ENCODE measurements at regions not wholly inside any gene's neighbourhood (a gene's known extent, or its start where the extent isn't known, plus 50 kb on each side); places are given as distances from the start of the nearest gene placed in this dataset.

DNA sequence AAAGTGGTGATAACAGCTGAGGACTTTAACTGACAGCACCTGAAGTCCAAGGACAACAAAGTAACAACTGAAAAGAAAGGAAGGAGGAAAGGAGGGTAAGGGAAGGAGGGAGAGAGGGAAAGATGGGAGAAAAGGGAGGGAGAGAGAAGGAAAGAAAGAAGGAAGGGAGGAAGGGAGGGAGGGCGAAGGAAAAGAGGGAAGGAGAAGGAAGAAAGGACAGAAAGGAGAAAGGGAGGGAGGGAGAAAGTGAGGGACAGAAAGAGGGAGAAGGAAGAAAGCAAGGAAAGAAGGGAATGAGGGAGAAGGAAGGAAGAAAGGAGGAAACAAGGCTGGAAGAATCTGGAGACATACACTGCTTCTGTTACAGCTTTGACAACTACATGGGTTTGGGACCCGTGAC is 494.4 kb downstream of the FUT8 start:
- no peak for DNase-seq
- Histone ChIP-seq H3K27ac (ENCODE audit: low read length) (no peak overlapping the region), H3K9me3 (ENCODE audit: control insufficient read depth, low read length) (no peaks in the 10 kb centered on the region), H3K4me1 (ENCODE audit: control insufficient read depth, insufficient read depth, low read length) (no peaks in the 10 kb centered on the region), H3K4me3 (ENCODE audit: low read length) (no peak overlapping the region), H3K27me3 (ENCODE audit: control insufficient read depth, insufficient read depth) (no peaks in the 10 kb centered on the region)
- intact Hi-C loops (cut with DNase I), result no loop called here
- WGBS, result 93% methylated on average over 2 of the region's 2 CpGs
- no peak for ATAC-seq

- H3K27ac ChIP-seq (ENCODE audit: low read length), result no peak overlapping the region
- no peaks in the 10 kb centered on the region for H3K9me3 ChIP-seq (ENCODE audit: control insufficient read depth, low read length)
- WGBS, result 63% methylated on average over 4 of the region's 4 CpGs
- no peak overlapping the region for H3K4me3 ChIP-seq (ENCODE audit: low read length)
- DNase-seq (no peak), ATAC-seq (no peak)
- H3K4me1 ChIP-seq (ENCODE audit: control insufficient read depth, insufficient read depth, low read length), result no peaks in the 10 kb centered on the region
- no peaks in the 10 kb centered on the region for H3K27me3 ChIP-seq (ENCODE audit: control insufficient read depth, insufficient read depth)
- intact Hi-C loops (cut with DNase I), result no loop called here
Observed at GRCh38 chr14:65910108-65910786, 497.7 kb downstream of the FUT8 start.

DNA sequence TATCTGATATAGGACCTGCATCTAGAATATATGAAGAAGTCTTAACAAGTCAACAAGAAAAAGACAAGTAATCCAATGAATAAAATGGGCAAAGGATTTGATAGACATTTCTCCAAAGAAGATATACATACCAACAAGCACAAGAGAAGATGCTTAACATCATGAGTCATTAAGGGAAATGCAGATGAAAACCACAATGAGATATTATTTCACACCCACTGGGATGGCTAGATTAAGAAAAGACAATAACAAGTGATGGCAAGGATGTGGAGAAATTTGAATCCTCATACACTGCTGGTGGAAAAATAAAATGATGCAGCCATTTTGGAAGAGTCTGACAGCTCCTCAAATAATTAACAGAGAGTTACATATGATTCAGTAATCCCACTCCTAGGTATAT is 502.6 kb downstream of the FUT8 start:
- Histone ChIP-seq H3K9me3 (ENCODE audit: control insufficient read depth, low read length) (no peaks in the 10 kb centered on the region), H3K4me3 (ENCODE audit: low read length) (no peak overlapping the region), H3K27me3 (ENCODE audit: control insufficient read depth, insufficient read depth) (no peaks in the 10 kb centered on the region), H3K27ac (ENCODE audit: low read length) (no peak overlapping the region), H3K4me1 (ENCODE audit: control insufficient read depth, insufficient read depth, low read length) (no peaks in the 10 kb centered on the region)
- ATAC-seq, result no peak
- DNase-seq, result no peak
- intact Hi-C loops (cut with DNase I), result no loop called here

DNA sequence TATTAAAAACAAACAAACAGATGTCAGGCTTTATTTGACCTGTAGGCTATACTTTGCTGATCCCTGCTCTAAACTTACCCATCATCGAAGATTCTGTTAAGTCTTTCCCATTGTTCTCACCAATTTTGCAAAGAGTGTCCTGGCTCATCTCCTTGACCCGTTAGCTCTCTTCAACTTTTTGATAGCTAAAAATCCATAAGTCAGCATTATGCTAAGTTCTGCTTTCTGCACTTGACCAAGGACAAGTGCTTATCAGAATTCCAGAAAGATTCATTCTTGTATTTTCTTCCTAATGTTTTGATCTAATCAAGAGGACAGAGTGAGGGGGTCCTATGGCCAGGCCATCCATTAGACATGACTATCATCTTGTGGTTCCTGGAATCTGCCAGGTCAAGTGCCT is 503.5 kb downstream of the FUT8 start:
- WGBS, result 85% methylated on average over 2 of the region's 2 CpGs
- Histone ChIP-seq H3K9me3 (ENCODE audit: control insufficient read depth, low read length) (no peaks in the 10 kb centered on the region), H3K27ac (ENCODE audit: low read length) (no peak overlapping the region), H3K27me3 (ENCODE audit: control insufficient read depth, insufficient read depth) (no peaks in the 10 kb centered on the region), H3K4me3 (ENCODE audit: low read length) (no peak overlapping the region), H3K4me1 (ENCODE audit: control insufficient read depth, insufficient read depth, low read length) (no peaks in the 10 kb centered on the region)
- DNase-seq (no peak), ATAC-seq (no peak)
- intact Hi-C loops (cut with DNase I), result no loop called here

DNA sequence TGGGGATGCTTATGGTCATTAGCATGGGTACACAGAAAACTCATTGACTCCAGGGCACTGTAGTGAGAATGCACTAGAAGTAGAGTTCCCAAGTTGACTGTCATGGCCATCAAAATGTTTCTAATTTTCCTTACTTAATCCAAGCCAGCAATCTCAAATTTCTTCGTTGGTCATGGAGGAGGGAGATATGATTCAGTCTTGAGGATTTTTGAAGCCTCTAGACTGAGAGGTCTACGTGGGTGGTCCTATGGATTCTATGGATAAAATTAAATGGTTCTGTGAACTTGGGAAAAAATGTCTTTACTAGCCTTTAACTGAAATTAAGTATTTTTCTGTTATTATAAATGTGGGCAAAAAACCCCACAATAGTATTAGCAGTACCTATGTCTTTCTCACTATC is 508.5 kb downstream of the FUT8 start:
- intact Hi-C loops (cut with DNase I), result no loop called here
- DNase-seq, result no peak
- H3K27me3 ChIP-seq (ENCODE audit: control insufficient read depth, insufficient read depth), result no peaks in the 10 kb centered on the region
- no peak overlapping the region for H3K27ac ChIP-seq (ENCODE audit: low read length)
- H3K9me3 ChIP-seq (ENCODE audit: control insufficient read depth, low read length), result no peaks in the 10 kb centered on the region
- ATAC-seq, result no peak
- no peak overlapping the region for H3K4me3 ChIP-seq (ENCODE audit: low read length)
- H3K4me1 ChIP-seq (ENCODE audit: control insufficient read depth, insufficient read depth, low read length), result no peaks in the 10 kb centered on the region
- 78% methylated on average over 2 of the region's 2 CpGs for WGBS

- H3K27me3 ChIP-seq (ENCODE audit: control insufficient read depth, insufficient read depth), result no peaks in the 10 kb centered on the region
- no peaks in the 10 kb centered on the region for H3K4me1 ChIP-seq (ENCODE audit: control insufficient read depth, insufficient read depth, low read length)
- H3K4me3 ChIP-seq (ENCODE audit: low read length), result no peak overlapping the region
- no peak overlapping the region for H3K27ac ChIP-seq (ENCODE audit: low read length)
- WGBS, result 86% methylated on average over 3 of the region's 3 CpGs
- no peak for ATAC-seq
- intact Hi-C loops (cut with DNase I), result no loop called here
- H3K9me3 ChIP-seq (ENCODE audit: control insufficient read depth, low read length), result no peaks in the 10 kb centered on the region
- no peak for DNase-seq
Observed at GRCh38 chr14:65922142-65922541, 509.6 kb downstream of the FUT8 start.

DNA sequence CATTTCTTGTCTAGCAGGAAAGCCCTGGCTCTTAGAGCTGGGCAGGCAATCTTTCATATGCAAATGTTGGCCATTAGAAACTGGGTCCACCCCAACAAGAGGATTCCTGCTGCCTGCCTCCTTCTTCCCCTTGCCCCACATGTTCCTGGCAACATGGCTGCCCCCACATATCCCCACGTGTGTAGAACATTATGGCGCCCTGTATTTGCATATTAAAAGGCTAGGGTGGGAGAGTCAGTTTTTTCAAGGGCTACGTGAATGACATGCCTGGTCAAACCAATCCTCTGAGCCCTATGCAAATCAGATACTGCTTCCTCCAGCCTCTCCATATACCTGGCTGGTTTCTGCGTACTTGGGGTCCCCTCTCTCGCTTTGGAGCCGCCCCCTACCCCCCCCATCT is 514.0 kb downstream of the FUT8 start:
- Histone ChIP-seq H3K27ac (ENCODE audit: low read length) (no peak overlapping the region), H3K4me3 (ENCODE audit: low read length) (no peak overlapping the region), H3K4me1 (ENCODE audit: control insufficient read depth, insufficient read depth, low read length) (no peaks in the 10 kb centered on the region), H3K9me3 (ENCODE audit: control insufficient read depth, low read length) (no peaks in the 10 kb centered on the region), H3K27me3 (ENCODE audit: control insufficient read depth, insufficient read depth) (no peaks in the 10 kb centered on the region)
- DNase-seq, result no peak
- intact Hi-C loops (cut with DNase I), result no loop called here
- 62% methylated on average over 6 of the region's 6 CpGs for WGBS
- no peak for ATAC-seq

DNA sequence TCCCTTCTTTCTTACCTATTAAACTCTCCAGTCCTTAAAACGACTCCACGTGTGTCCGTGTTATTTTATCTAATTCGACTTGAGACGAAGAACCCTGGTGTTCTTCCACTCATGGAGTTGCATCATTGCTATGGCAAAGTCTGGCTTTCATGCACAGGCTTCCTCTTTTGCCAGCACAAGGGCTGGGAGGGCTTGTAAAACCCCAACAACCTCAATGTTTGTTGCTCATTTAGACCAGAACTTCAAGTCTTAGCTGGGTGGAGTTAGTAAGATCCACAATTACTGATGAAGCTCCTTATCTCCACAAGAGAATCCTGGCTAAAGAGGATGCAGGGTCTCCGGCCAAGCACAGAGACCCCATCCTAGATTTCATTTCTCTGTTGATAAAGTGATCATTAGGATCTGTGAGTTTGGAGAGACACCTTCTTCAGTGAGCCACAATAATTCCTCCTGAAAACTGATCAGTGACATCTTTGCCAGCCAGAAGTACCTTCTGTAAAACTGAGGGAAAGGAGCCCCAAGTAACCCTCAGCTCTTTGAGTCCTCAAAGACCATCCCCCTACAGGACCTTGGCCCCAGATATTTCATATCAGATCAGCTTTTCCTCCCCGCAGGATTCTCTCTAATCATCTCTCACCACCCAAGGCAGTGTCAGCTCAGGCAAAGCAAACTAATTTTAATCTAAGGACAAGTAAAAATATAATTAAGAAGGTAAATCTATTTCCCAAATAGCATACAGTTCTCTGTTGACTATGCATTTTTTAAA is 514.6 kb downstream of the FUT8 start:
- intact Hi-C loops (cut with DNase I), result no loop called here
- H3K9me3 ChIP-seq (ENCODE audit: control insufficient read depth, low read length), result no peaks in the 10 kb centered on the region
- no peak overlapping the region for H3K27ac ChIP-seq (ENCODE audit: low read length)
- H3K27me3 ChIP-seq (ENCODE audit: control insufficient read depth, insufficient read depth), result no peaks in the 10 kb centered on the region
- ATAC-seq (no peak), DNase-seq (no peak)
- no peak overlapping the region for H3K4me3 ChIP-seq (ENCODE audit: low read length)
- H3K4me1 ChIP-seq (ENCODE audit: control insufficient read depth, insufficient read depth, low read length), result no peaks in the 10 kb centered on the region
- 71% methylated on average over 7 of the region's 7 CpGs for WGBS

GRCh38 chr14:65927931-65928356 is 515.4 kb downstream of the FUT8 start:
- Histone ChIP-seq H3K9me3 (ENCODE audit: control insufficient read depth, low read length) (no peaks in the 10 kb centered on the region), H3K27me3 (ENCODE audit: control insufficient read depth, insufficient read depth) (no peaks in the 10 kb centered on the region), H3K4me3 (ENCODE audit: low read length) (no peak overlapping the region), H3K4me1 (ENCODE audit: control insufficient read depth, insufficient read depth, low read length) (no peaks in the 10 kb centered on the region), H3K27ac (ENCODE audit: low read length) (no peak overlapping the region)
- intact Hi-C loops (cut with DNase I), result no loop called here
- DNase-seq (peak in 1 of 3 donors; percentile 59), ATAC-seq (peak in 1 of 2 donors; percentile 41)
- WGBS, result 41% methylated on average over 9 of the region's 9 CpGs

- intact Hi-C loops (cut with DNase I), result no loop called here
- Histone ChIP-seq H3K9me3 (ENCODE audit: control insufficient read depth, low read length) (no peaks in the 10 kb centered on the region), H3K27ac (ENCODE audit: low read length) (no peak overlapping the region), H3K4me1 (ENCODE audit: control insufficient read depth, insufficient read depth, low read length) (no peaks in the 10 kb centered on the region), H3K4me3 (ENCODE audit: low read length) (no peak overlapping the region), H3K27me3 (ENCODE audit: control insufficient read depth, insufficient read depth) (no peaks in the 10 kb centered on the region)
- WGBS, result 96% methylated on average over 3 of the region's 3 CpGs
- ATAC-seq (no peak), DNase-seq (no peak)
Observed at GRCh38 chr14:65928995-65929394, 516.5 kb downstream of the FUT8 start.

- H3K4me3 ChIP-seq (ENCODE audit: low read length), result no peak overlapping the region
- DNase-seq (peak; percentile 42 to 75 (median 73)), ATAC-seq (peak; percentile 85 to 93)
- no peak overlapping the region for H3K27ac ChIP-seq (ENCODE audit: low read length)
- no peaks in the 10 kb centered on the region for H3K4me1 ChIP-seq (ENCODE audit: control insufficient read depth, insufficient read depth, low read length)
- no peaks in the 10 kb centered on the region for H3K27me3 ChIP-seq (ENCODE audit: control insufficient read depth, insufficient read depth)
- intact Hi-C loops (cut with DNase I), result no loop called here
- 58% methylated on average over 4 of the region's 4 CpGs for WGBS
- H3K9me3 ChIP-seq (ENCODE audit: control insufficient read depth, low read length), result no peaks in the 10 kb centered on the region
Observed at GRCh38 chr14:65933400-65934069, 521.0 kb downstream of the FUT8 start.
